GM13976 (cell line): ENCODE measurements at regions not wholly inside any gene's neighbourhood (a gene's known extent, or its start where the extent isn't known, plus 50 kb on each side); places are given as distances from the start of the nearest gene placed in this dataset.

Source experiments
- DNase-seq: peaks from one replicate; pipeline ENCODE4 v3.0.0; 2012; ENCODE audit warnings: low spot score
- CTCF ChIP-seq: IDR thresholded peaks from 2 replicates; pipeline ENCODE4 v1.5.1; 2012; ENCODE audit warnings: borderline replicate concordance, mild to moderate bottlenecking; ENCODE audit not compliant: insufficient read depth; ENCODE audit errors: extremely low read depth, missing control alignments, control extremely low read depth
- in situ Hi-C: fragments of 300-500 bp; cut with MboI; formaldehyde crosslinking; loops from one replicate; pipeline ENCODE4 v1.12.0; 2022; ENCODE audit warnings: low sequenced_read_pairs, mixed read lengths, inconsistent platforms; ENCODE audit not compliant: unreplicated experiment

- in situ Hi-C loops = loop anchor here (10.0 kb wide), 1 partner anchor 393 kb away; no protein-coding TSS in a partner anchor
- TF ChIP-seq CTCF = no peak
- no peak for DNase-seq
Measured at GRCh38 chr4:108567831-108568230, 52.5 kb upstream of the RPL34 start.

- in situ Hi-C loops = loop anchor here (10.0 kb wide), 1 partner anchor 386 kb away; no protein-coding TSS in a partner anchor
- TF ChIP-seq CTCF = no peak
- no peak for DNase-seq
Measured at GRCh38 chr4:108561116-108561515, 59.3 kb upstream of the RPL34 start.

GRCh38 chr4:108560616-108561015 is 59.8 kb upstream of the RPL34 start:
- no peak for TF ChIP-seq CTCF
- no peak for DNase-seq
- in situ Hi-C loops = loop anchor here (10.0 kb wide), 1 partner anchor 386 kb away; no protein-coding TSS in a partner anchor

GRCh38 chr4:108559911-108560310 is 60.5 kb upstream of the RPL34 start:
- no peak for DNase-seq
- in situ Hi-C loops = loop anchor here (10.0 kb wide), 1 partner anchor 385 kb away; no protein-coding TSS in a partner anchor
- no peak for TF ChIP-seq CTCF

GRCh38 chr4:108559068-108559793 is 61.1 kb upstream of the RPL34 start:
- DNase-seq = no peak
- in situ Hi-C loops = no loop called here
- TF ChIP-seq CTCF = no peak

- DNase-seq = no peak
- in situ Hi-C loops = no loop called here
- no peak for TF ChIP-seq CTCF
Measured at GRCh38 chr4:108556588-108557200, 63.7 kb upstream of the RPL34 start.
